ENCODE measurements at regions not wholly inside any gene's neighbourhood (a gene's known extent, or its start where the extent isn't known, plus 50 kb on each side); places are given as distances from the start of the nearest gene placed in this dataset.

DNA sequence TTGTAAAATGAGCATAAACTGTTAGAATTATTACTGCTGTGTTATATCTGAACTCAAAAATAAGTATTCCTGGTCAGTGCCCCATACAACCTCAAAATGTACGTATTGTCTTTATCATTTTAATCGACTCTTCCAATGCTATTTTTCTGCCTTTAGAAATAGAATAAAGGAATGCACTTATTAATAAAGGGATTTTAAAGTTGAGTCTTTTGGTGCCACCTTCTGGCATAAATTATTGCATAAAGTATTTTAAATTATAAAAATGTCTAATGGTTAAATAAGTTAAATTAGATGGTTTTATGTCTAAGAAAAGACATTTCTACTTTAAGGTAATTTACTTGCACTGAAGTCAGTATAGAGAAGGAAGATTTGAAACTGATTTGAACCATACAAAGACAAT is 424.0 kb upstream of the NDST4 start:
- TF ChIP-seq, protein P1, sequence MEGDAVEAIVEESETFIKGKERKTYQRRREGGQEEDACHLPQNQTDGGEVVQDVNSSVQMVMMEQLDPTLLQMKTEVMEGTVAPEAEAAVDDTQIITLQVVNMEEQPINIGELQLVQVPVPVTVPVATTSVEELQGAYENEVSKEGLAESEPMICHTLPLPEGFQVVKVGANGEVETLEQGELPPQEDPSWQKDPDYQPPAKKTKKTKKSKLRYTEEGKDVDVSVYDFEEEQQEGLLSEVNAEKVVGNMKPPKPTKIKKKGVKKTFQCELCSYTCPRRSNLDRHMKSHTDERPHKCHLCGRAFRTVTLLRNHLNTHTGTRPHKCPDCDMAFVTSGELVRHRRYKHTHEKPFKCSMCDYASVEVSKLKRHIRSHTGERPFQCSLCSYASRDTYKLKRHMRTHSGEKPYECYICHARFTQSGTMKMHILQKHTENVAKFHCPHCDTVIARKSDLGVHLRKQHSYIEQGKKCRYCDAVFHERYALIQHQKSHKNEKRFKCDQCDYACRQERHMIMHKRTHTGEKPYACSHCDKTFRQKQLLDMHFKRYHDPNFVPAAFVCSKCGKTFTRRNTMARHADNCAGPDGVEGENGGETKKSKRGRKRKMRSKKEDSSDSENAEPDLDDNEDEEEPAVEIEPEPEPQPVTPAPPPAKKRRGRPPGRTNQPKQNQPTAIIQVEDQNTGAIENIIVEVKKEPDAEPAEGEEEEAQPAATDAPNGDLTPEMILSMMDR (conservative IDR thresholded peaks at IDR 0.05; ENCODE audit: low read depth, low read length), result peak; percentile 42; the same call in 1 of the 2 replicates
- no peak for TF ChIP-seq EZH2 (IDR thresholded peaks at IDR 0.05; ENCODE audit: low read length, unreplicated experiment)

Data from PC-3 (cell line).